ENCODE measurements at regions not wholly inside any gene's neighbourhood (a gene's known extent, or its start where the extent isn't known, plus 50 kb on each side); places are given as distances from the start of the nearest gene placed in this dataset.
A peak's percentile ranks its signal among the peaks of the same experiment; 100 is the strongest.

GRCh38 chr18:48470484-48471180 lies 61.4 kb upstream of the ZBTB7C start:
- Histone ChIP-seq H3K27me3 (ENCODE audit: control insufficient read depth, insufficient read depth, low read length) (no peaks in the 10 kb centered on the region), H3K36me3 (ENCODE audit: control insufficient read depth, insufficient read depth, low read length) (no peaks in the 10 kb centered on the region), H3K4me3 (ENCODE audit: low read length) (no peak overlapping the region), H3K9me3 (ENCODE audit: control insufficient read depth, low read depth, low read length) (no peaks in the 10 kb centered on the region), H3K4me1 (ENCODE audit: control insufficient read depth, insufficient read depth, low read length) (no peaks in the 10 kb centered on the region), H3K27ac (ENCODE audit: low read length) (no peak overlapping the region)
- DNase-seq = no peak
- 60% methylated on average over 1 of the region's 5 CpGs for WGBS (ENCODE audit: insufficient coverage, low lambda C conversion rate)

GRCh38 chr18:48468151-48468550 lies 59.0 kb upstream of the ZBTB7C start:
- Histone ChIP-seq H3K36me3 (ENCODE audit: control insufficient read depth, insufficient read depth, low read length) (no peaks in the 10 kb centered on the region), H3K4me1 (ENCODE audit: control insufficient read depth, insufficient read depth, low read length) (no peaks in the 10 kb centered on the region), H3K9me3 (ENCODE audit: control insufficient read depth, low read depth, low read length) (no peaks in the 10 kb centered on the region), H3K4me3 (ENCODE audit: low read length) (no peak overlapping the region), H3K27ac (ENCODE audit: low read length) (no peak overlapping the region), H3K27me3 (ENCODE audit: control insufficient read depth, insufficient read depth, low read length) (no peaks in the 10 kb centered on the region)
- no CpG with 5 or more reads among the region's 2 CpGs for WGBS (ENCODE audit: insufficient coverage, low lambda C conversion rate)
- no peak for DNase-seq

DNA sequence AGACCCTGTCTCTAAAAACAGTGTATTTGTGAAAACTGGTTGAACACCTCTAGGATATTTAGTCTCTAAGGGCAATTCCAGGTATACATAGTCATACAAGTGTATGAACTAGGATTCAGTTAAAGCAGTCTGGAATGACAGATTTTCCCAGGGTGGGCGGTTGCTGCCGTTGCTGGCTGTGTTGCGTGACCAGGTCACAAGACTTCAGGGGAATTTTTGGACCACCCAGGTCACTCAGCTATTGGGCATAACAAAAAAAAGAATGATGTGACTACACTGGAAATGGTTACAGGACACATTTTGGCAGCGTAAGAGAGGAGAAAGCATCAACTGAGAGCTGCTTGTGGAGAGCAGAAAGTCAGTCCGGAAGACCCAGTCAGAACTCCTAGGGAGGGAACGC lies 58.0 kb upstream of the ZBTB7C start:
- 100% methylated on average over 1 of the region's 6 CpGs for WGBS (ENCODE audit: insufficient coverage, low lambda C conversion rate)
- no peak for DNase-seq

DNA sequence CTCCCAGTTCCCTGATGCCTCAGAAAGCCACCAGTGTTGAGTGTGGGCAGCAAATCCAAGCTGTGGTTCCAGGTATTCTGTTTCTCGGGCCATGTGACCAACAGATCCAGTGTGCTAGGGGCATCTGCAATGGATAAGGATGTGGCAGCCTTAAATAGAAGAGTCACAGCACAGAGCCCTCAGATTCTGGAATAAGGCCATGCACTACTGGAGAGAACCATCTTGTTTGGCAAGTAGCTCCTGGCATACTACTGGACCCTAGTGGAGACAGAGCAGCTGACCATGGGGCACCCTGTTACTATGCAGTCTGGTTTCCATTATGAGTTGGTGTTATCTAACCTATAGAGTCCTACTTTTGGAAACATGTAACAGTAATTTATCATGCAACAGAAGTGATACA lies 53.3 kb upstream of the ZBTB7C start:
- Histone ChIP-seq H3K27me3 (ENCODE audit: control insufficient read depth, insufficient read depth, low read length) (no peaks in the 10 kb centered on the region), H3K9me3 (ENCODE audit: control insufficient read depth, low read depth, low read length) (no peaks in the 10 kb centered on the region), H3K4me3 (ENCODE audit: low read length) (no peak overlapping the region), H3K36me3 (ENCODE audit: control insufficient read depth, insufficient read depth, low read length) (no peaks in the 10 kb centered on the region), H3K27ac (ENCODE audit: low read length) (no peak overlapping the region), H3K4me1 (ENCODE audit: control insufficient read depth, insufficient read depth, low read length) (peaks cover 18% of the 10 kb centered on the region)
- no CpG with 5 or more reads among the region's 1 CpG for WGBS (ENCODE audit: insufficient coverage, low lambda C conversion rate)
- no peak for DNase-seq

More for the DNA sequence above, 58.0 kb upstream of the ZBTB7C start:
- H3K27ac ChIP-seq (ENCODE audit: low read length) = no peak overlapping the region
- no peaks in the 10 kb centered on the region for H3K9me3 ChIP-seq (ENCODE audit: control insufficient read depth, low read depth, low read length)
- H3K27me3 ChIP-seq (ENCODE audit: control insufficient read depth, insufficient read depth, low read length) = no peaks in the 10 kb centered on the region
- no peak overlapping the region for H3K4me3 ChIP-seq (ENCODE audit: low read length)
- no peaks in the 10 kb centered on the region for H3K4me1 ChIP-seq (ENCODE audit: control insufficient read depth, insufficient read depth, low read length)
- no peaks in the 10 kb centered on the region for H3K36me3 ChIP-seq (ENCODE audit: control insufficient read depth, insufficient read depth, low read length)

GRCh38 chr18:48460929-48461583 lies 51.9 kb upstream of the ZBTB7C start:
- Histone ChIP-seq H3K27ac (ENCODE audit: low read length) (peak overlapping the region; percentile 63), H3K4me1 (ENCODE audit: control insufficient read depth, insufficient read depth, low read length) (peaks cover 23% of the 10 kb centered on the region), H3K9me3 (ENCODE audit: control insufficient read depth, low read depth, low read length) (no peaks in the 10 kb centered on the region), H3K4me3 (ENCODE audit: low read length) (no peak overlapping the region), H3K27me3 (ENCODE audit: control insufficient read depth, insufficient read depth, low read length) (no peaks in the 10 kb centered on the region), H3K36me3 (ENCODE audit: control insufficient read depth, insufficient read depth, low read length) (no peaks in the 10 kb centered on the region)
- WGBS (ENCODE audit: insufficient coverage, low lambda C conversion rate) = 60% methylated on average over 1 of the region's 3 CpGs
- peak; percentile 80 to 92 for DNase-seq

DNA sequence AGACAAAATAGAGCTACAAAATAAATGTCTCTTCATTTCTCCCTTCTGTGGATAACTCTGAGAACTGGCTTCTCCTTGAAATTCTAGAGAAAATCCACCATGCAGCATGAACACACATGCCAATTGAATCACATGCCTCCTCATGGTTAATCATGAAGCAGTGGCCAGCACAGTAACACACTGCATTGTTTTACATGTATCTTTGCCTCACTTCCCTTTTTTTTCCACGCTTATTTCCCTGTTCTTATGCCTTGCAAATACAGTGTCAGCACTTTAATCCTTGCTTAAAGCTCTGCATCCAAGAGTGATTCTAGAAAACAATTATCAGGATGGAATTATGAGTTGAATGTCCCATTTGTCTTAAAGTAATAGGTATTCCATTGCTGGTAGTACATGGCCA lies 50.3 kb upstream of the ZBTB7C start:
- Histone ChIP-seq H3K27ac (ENCODE audit: low read length) (no peak overlapping the region), H3K4me3 (ENCODE audit: low read length) (no peak overlapping the region)

GRCh38 chr18:48459016-48459415 lies 49.8 kb upstream of the ZBTB7C start:
- Histone ChIP-seq H3K4me3 (ENCODE audit: low read length) (no peak overlapping the region), H3K4me1 (ENCODE audit: control insufficient read depth, insufficient read depth, low read length) (peaks cover 38% of the 10 kb centered on the region), H3K27ac (ENCODE audit: low read length) (no peak overlapping the region), H3K36me3 (ENCODE audit: control insufficient read depth, insufficient read depth, low read length) (no peaks in the 10 kb centered on the region), H3K9me3 (ENCODE audit: control insufficient read depth, low read depth, low read length) (no peaks in the 10 kb centered on the region), H3K27me3 (ENCODE audit: control insufficient read depth, insufficient read depth, low read length) (no peaks in the 10 kb centered on the region)
- no peak for DNase-seq

More for the DNA sequence above, 50.3 kb upstream of the ZBTB7C start:
- no peak for DNase-seq
- Histone ChIP-seq H3K27me3 (ENCODE audit: control insufficient read depth, insufficient read depth, low read length) (no peaks in the 10 kb centered on the region), H3K36me3 (ENCODE audit: control insufficient read depth, insufficient read depth, low read length) (no peaks in the 10 kb centered on the region), H3K4me1 (ENCODE audit: control insufficient read depth, insufficient read depth, low read length) (peaks cover 34% of the 10 kb centered on the region), H3K9me3 (ENCODE audit: control insufficient read depth, low read depth, low read length) (no peaks in the 10 kb centered on the region)
- 57% methylated on average over 1 of the region's 1 CpG for WGBS (ENCODE audit: insufficient coverage, low lambda C conversion rate)

Data from large intestine (tissue), 3 donors.